ENCODE measurements at regions not wholly inside any gene's neighbourhood (a gene's known extent, or its start where the extent isn't known, plus 50 kb on each side); places are given as distances from the start of the nearest gene placed in this dataset.

GRCh38 chr14:22184830-22185168 is 404.2 kb downstream of the DAD1 start (continued):
- TF ChIP-seq BRCA1 (IDR thresholded peaks at IDR 0.05; ENCODE audit: low read depth, low read length) (no peak), CTBP2 (IDR thresholded peaks at IDR 0.05; ENCODE audit: borderline replicate concordance, insufficient read depth, insufficient read length, low read length) (no peak), POLR2A (IDR thresholded peaks at IDR 0.05; ENCODE audit: control extremely low read depth in 1 of 2, low read depth in 2 of 2, low read length in 2 of 2) (no peak), RNF2 (IDR thresholded peaks at IDR 0.05; ENCODE audit: borderline replicate concordance, low read depth, low read length, missing control alignments, poor library complexity, severe bottlenecking) (no peak), CHD1 (IDR thresholded peaks at IDR 0.05; ENCODE audit: low read depth, low read length) (no peak)
